Mesothelial cell of epicardium (in vitro differentiated cells): ENCODE measurements at regions not wholly inside any gene's neighbourhood (a gene's known extent, or its start where the extent isn't known, plus 50 kb on each side); places are given as distances from the start of the nearest gene placed in this dataset.

Experiments used
- DNase-seq, 2 experiments: peaks; one replicate each; pipeline ENCODE4 v3.0.0; 2021; ENCODE audit warnings: low spot score in 2 of 2; ENCODE audit not compliant: unreplicated experiment in 2 of 2
- H3K27ac Mint-ChIP-seq: 2 replicates; pipeline ENCODE4 v1.8.0; 2021; ENCODE audit warnings: mixed read lengths
- H3K27me3 Mint-ChIP-seq: 2 replicates; pipeline ENCODE4 v1.8.0; 2021; ENCODE audit warnings: low read depth, mixed read lengths
- H3K36me3 Mint-ChIP-seq: 2 replicates; pipeline ENCODE4 v1.8.0; 2021; ENCODE audit warnings: mixed read lengths
- H3K4me1 Mint-ChIP-seq: 2 replicates; pipeline ENCODE4 v1.8.0; 2021; ENCODE audit warnings: mixed read lengths
- H3K4me3 Mint-ChIP-seq: 2 replicates; pipeline ENCODE4 v1.8.0; 2021; ENCODE audit warnings: mild to moderate bottlenecking, moderate library complexity, mixed read lengths
- H3K9me3 Mint-ChIP-seq: 2 replicates; pipeline ENCODE4 v1.8.0; 2021; ENCODE audit warnings: mixed read lengths
- CTCF ChIP-seq: fragments of 200-600 bp; sonication (generic); IDR thresholded peaks from one replicate; pipeline ENCODE4 v1.5.0; 2021; ENCODE audit warnings: antibody characterized with exemption; ENCODE audit not compliant: unreplicated experiment

GRCh38 chr4:162456106-162456505 lies 292.3 kb upstream of the FSTL5 start:
- Mint-ChIP-seq H3K9me3 (peaks cover 7% of the 10 kb centered on the region), H3K27ac (no peak overlapping the region), H3K4me3 (no peak overlapping the region), H3K36me3 (no peaks in the 10 kb centered on the region), H3K4me1 (no peaks in the 10 kb centered on the region), H3K27me3 (peaks cover 6% of the 10 kb centered on the region)
- no peak for TF ChIP-seq CTCF
- no peak for DNase-seq

GRCh38 chr4:162450531-162451035 lies 286.8 kb upstream of the FSTL5 start:
- H3K27me3 Mint-ChIP-seq: no peaks in the 10 kb centered on the region
- H3K9me3 Mint-ChIP-seq: no peaks in the 10 kb centered on the region
- no peak for TF ChIP-seq CTCF
- no peaks in the 10 kb centered on the region for H3K4me1 Mint-ChIP-seq
- H3K27ac Mint-ChIP-seq: no peak overlapping the region
- no peak for DNase-seq
- no peaks in the 10 kb centered on the region for H3K36me3 Mint-ChIP-seq
- no peak overlapping the region for H3K4me3 Mint-ChIP-seq

- Mint-ChIP-seq H3K27ac (no peak overlapping the region), H3K9me3 (no peaks in the 10 kb centered on the region), H3K4me3 (no peak overlapping the region), H3K4me1 (no peaks in the 10 kb centered on the region), H3K27me3 (peaks cover 9% of the 10 kb centered on the region), H3K36me3 (no peaks in the 10 kb centered on the region)
- no peak for DNase-seq
- TF ChIP-seq CTCF: no peak
These were observed 279.7 kb upstream of the FSTL5 start for GRCh38 chr4:162443510-162443909.

- H3K27ac Mint-ChIP-seq: no peak overlapping the region
- DNase-seq: no peak
- TF ChIP-seq CTCF: no peak
- H3K36me3 Mint-ChIP-seq: no peaks in the 10 kb centered on the region
- no peaks in the 10 kb centered on the region for H3K4me1 Mint-ChIP-seq
- H3K27me3 Mint-ChIP-seq: peaks cover 9% of the 10 kb centered on the region
- H3K9me3 Mint-ChIP-seq: no peaks in the 10 kb centered on the region
- H3K4me3 Mint-ChIP-seq: no peak overlapping the region
These were observed 278.3 kb upstream of the FSTL5 start for GRCh38 chr4:162442128-162442527.

- H3K9me3 Mint-ChIP-seq: peaks cover 8% of the 10 kb centered on the region
- no peak overlapping the region for H3K27ac Mint-ChIP-seq
- no peak overlapping the region for H3K4me3 Mint-ChIP-seq
- H3K4me1 Mint-ChIP-seq: no peaks in the 10 kb centered on the region
- H3K36me3 Mint-ChIP-seq: no peaks in the 10 kb centered on the region
- TF ChIP-seq CTCF: no peak
- H3K27me3 Mint-ChIP-seq: no peaks in the 10 kb centered on the region
- no peak for DNase-seq
These were observed 258.5 kb upstream of the FSTL5 start for GRCh38 chr4:162422312-162422711.

- no peaks in the 10 kb centered on the region for H3K4me1 Mint-ChIP-seq
- H3K36me3 Mint-ChIP-seq: no peaks in the 10 kb centered on the region
- H3K27ac Mint-ChIP-seq: no peak overlapping the region
These were observed 247.1 kb upstream of the FSTL5 start for GRCh38 chr4:162410854-162411253.

More at GRCh38 chr4:162410854-162411253, 247.1 kb upstream of the FSTL5 start:
- Mint-ChIP-seq H3K27me3 (no peaks in the 10 kb centered on the region), H3K9me3 (no peaks in the 10 kb centered on the region), H3K4me3 (no peak overlapping the region)
- no peak for DNase-seq
- TF ChIP-seq CTCF: no peak
